GM19328 (cell line): ENCODE measurements at regions not wholly inside any gene's neighbourhood (a gene's known extent, or its start where the extent isn't known, plus 50 kb on each side); places are given as distances from the start of the nearest gene placed in this dataset.

ENCODE experiments used
- ATAC-seq: cut with Tn5 transposase; IDR thresholded peaks from one replicate; pipeline ENCODE4 v1.9.1; 2021; ENCODE audit warnings: mild to moderate bottlenecking, moderate library complexity; ENCODE audit not compliant: unreplicated experiment

DNA sequence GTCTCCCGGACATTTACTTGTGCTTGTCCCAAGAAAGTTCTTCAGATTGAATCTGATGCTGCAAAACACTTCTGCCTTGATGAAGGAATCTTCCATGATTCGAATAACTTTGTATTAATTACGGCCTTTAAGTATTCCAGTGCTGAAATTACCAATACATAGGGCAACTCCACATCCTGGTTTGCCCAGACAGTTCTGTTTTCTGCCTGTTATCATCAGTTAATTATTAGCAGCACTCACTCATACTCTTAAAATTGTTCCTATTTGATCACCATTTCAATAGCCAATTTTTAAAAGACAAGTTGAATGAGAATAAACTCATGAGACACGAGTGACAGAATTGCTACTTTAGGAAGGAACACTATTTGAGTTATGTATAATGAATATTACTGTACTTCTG is 620.7 kb upstream of the ZEB2 start:
- ATAC-seq, result no peak

DNA sequence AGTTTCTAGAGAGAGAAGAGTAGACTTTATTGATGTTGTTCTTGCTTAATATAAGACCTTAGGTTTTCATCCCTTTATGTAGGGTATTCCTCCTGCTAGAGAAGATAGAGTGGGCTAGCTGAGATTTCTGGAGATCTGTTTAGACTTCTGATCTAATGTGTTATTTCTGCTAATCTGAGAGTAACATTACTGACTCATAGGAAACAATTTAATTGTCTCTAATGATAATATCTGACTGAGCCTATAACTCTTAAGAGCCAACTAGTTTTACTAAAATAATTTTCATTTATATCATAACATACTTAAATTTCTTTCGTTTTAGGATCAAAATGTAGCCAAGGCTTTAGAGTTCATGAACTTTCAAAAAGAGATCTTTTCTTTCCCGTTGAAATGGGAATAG is 618.7 kb upstream of the ZEB2 start:
- no peak for ATAC-seq

DNA sequence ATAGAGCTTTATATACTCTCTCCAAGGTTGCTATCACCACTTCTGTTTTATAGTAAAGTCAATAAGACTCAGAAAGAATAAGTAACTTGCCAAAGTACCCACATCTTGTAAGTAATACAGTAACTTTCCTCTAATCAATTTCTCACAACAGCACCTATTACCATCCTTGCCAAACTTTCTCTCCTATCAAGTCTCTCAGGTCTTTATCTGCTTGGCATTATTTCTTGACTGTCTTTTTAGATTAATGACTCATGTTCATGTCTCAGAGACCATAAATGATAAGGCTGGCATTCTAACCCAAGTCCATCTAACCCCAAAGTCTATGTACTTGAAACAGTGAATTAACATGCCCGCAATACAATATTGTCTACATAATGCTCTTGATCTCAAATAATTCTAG is 618.0 kb upstream of the ZEB2 start:
- ATAC-seq, result no peak

DNA sequence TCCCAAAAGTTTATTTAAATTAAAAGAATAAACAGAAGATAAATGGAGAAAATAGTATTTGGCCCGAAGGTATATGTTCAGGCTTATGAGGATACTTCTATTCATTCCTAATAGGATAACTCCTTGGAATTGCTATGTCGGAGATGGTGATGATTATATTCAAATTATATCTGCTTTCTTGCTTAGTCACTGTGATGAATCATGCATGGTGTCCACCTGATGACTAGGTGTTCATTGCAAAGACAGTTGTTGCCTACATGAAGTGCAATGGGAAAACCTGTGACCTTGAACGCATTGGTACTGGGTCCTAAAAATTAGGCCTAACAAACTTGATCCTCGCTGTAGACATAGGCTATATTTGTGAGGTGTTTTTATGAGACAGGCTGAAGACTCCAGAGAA is 617.3 kb upstream of the ZEB2 start:
- ATAC-seq, result no peak

DNA sequence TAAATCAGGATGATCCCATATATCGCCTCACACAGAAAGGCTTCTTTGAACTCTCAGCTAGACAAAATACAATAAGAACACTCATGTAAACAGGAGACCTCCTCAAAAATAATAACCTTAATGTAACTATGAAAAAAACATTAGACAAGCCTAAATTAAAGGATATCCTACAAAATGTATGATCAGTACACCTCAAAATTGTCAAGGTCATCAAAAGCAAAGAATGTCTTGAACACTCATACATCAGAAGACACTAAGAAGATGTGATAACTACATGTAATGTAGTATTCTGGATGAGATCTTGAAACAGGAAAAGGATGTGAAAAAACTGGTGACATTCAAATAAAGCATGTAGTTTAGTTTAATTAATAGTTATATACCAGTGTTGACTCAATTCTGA is 616.8 kb upstream of the ZEB2 start:
- ATAC-seq, result no peak

DNA sequence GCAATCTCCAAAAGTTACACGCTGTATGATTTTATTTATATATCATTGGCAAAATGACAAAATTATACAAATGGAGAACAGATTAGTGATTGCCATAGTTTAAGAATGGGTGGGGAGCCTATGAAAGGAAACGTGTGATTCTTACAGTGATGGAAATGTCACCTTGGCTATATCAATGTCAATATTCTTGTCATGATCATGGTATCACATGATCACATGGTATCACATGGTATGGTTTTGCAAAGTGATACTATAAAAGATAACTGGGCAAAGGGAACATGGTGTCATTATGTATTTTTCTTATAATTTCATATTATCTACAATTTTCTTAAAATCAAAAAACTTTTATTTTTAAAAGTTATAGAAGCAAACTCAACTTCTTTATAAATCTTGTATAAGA is 606.2 kb upstream of the ZEB2 start:
- no peak for ATAC-seq

DNA sequence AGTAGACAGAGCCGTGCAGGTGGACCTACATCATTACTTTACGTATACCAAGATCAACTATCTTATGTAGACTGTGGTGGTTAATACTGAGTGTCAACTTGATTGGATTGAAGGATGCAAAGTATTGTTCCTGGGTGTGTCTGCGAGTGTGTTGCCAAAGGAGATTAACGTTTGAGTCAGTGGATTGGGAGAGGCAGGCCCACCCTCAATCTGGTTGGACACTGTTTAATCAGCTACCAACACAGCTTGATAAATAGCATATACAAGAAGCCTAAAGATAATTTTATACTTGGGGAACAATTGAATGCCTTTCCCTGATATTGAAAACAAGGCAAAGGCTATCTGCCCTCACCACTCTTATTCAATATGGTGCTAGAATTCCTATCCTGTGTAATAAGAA is 604.2 kb upstream of the ZEB2 start:
- no peak for ATAC-seq

DNA sequence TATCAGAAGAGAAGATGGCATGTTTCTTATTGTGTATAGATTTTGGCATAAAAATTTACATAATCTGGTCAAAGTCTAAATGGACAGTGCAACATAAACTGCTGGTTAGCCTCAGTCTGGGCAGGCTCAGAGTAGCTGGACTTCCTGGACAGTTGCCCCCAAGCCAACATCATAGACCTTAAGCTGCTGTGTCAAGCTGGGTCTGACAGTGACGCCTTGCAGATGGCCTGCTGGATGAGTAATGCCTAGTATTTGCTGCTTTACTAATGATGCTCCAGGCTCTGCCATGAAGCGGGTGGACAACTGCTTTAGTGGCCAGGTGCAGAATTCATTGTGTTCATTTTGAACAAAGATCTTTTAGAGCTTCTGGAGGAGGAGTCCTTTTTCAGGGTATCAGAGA is 603.7 kb upstream of the ZEB2 start:
- ATAC-seq, result no peak

DNA sequence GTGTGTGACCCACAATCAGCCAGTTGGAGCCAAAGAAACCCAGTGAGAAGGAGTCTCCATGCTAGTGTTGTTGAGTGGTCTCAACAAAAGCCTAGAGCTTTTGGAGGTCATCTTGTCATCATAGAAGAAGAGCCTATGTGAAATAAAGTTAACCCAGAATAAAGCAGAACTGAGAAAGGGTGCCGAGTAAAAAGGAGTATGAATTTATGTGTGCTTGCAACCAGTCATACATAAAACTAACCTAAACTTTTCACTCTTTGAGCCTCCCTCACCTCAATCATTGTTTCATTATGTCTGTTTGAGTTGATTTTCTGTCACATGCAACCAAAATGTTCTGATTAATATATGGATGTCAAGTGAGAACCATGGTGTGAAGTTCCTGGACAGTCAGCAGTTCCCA is 599.3 kb upstream of the ZEB2 start:
- ATAC-seq, result no peak

DNA sequence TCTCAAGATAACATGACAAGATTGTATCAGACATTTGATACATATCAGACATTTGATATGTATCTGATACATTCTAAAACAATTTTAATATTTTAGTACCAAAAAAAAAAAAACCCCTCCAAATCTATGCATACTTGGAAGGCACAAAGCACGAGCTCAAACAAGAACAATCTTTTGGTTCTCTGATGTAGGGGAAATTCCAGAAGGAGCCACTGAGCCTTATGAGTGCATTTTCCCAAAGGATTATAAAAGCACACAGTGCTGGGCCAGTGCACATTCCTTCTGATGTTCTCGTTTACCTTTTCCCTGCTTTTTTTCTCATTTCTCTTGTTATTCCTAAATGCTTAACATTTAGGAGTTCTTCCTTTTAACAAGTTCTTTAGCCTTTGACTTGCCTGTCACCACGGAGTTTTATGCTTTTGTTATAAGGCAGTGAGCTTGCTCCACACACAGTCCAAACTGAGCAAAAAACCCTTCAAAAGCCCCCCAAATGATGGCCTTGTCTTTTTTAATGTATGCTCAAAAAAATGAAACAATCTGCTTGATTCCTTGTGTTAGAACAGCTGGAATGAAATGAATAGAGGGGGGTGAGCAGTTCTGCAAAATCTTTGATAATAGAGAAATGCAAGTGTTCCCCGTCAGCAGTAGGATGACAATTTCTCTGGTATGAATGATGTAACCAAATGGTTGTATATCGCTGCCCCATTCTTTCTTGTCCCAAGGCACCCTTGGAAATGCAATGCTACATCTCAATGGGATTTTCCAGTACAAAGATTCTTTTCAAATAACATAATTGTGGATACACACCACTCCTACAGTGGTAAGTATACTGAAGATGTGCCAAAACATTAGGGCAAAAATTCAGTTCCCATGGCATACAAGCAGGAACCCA is 597.2 kb upstream of the ZEB2 start:
- no peak for ATAC-seq

DNA sequence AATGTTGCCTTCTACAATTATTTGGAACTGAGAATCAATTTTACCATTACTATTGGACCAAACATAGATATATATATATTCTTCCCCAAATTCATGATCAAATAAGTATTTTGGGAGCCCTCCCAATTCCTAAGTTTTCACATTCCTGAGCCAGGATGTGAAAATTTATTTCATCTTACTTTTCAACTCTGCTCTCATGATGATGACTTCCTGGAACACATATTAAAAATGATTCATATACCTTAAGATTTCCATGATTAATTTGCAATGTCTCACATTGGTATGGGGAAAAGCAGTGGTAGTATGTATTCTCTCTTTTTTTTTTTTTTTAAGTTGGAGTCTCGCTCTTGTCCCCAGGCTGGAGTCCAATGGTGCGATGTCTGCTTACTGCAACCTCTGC is 596.1 kb upstream of the ZEB2 start:
- ATAC-seq, result no peak

DNA sequence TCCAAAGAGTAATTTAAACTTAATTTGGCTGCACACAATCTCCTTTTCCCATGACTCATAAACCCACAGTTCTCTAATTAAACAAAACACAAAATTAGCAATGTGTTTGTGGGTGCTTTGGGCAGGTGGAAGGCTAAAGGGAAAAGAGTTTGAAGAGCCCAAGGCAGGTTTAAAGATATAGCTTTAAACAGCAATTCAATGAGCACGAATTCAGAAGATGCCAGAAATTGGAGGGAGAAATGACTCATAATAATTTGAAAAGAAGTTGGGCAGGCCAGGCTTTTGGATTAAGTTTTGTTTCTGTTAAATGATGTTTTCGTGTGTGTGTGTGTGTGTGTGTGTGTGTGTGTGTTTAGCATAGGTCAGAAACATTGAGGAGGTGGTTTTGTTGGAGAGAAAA is 594.8 kb upstream of the ZEB2 start:
- no peak for ATAC-seq

DNA sequence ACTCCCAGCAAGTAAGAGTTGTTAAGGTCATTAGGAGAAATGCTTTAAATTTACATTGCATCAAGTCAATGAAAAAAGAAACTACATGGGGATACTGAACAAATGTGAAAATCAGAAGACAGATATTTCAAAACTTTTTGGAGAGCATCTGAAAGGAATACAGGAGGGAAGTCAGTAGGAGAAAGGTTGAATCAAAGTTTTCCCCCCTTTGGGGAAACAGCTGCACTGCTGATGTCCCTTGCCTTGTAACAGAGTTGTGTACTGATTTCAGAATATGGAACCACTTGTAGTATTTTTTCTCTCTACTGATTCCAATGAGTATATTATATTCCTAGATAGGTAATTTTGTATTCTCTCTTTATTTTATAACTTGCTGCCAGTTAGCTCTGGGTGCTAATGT is 592.5 kb upstream of the ZEB2 start:
- no peak for ATAC-seq

DNA sequence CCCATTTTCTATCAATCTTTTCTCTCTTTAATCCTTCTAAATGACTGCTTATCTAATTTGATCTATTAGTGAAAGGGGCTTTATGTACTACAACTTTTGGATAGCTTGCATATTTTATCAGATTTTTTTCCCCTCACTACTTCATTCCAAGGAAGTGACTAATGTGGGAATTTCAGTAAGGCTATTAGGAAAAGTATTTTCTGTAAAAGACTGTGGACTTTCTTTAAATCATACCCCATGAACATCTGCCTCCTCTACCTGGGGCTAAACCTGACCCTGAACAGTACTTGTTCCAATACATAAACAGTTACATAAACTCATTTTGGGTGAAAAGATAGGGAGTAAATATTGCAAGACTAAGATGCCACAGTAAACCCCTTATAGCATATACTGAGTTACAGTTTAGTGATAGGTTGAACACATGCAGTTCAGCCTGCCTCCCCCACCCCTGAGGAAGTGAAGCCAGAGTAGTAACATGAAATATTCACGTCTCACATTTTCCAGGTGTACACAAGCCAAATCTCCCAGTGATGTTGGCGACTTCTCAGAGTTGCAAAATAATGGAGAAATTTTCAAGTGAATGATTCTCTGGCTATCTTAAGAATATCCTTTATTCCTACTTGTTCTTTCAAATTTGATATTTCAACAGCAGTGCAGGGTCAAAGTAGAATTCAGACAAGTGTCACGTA is 590.9 kb upstream of the ZEB2 start:
- ATAC-seq, result no peak

DNA sequence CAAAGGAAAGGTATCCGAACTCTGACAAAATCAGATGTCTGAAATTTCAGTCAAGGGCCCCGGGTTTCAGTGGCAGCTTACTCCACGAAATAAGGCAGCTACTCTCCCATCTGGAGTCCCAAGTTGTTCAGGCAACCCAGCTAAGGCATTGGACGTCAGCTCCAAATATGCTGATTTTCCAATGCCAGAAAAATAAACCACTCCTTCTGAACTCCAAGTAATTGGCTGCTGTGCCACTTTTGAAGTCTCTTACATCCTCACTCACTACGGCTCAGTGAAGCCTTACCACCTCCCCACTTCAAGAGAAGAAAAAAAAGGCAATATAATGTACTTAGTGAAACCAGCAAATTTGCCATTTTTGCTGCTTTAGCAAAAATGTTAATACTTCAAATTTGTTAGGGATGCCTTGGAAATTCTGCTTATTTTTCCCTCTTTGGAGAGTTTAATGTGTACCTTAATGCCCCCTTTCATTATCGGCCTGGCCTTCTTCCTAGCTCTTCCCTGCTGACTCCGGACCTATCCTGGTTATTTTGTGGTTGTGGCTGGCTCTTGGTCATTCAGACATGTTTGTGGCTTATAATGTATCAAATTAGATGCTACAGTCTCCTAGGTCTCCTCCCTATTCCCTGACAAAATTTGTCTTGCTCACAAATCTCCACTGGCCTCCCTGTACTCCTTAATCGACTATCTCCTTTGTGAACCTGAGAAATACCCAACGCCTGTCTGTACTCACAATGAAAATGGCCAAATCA is 589.2 kb upstream of the ZEB2 start:
- ATAC-seq, result no peak

DNA sequence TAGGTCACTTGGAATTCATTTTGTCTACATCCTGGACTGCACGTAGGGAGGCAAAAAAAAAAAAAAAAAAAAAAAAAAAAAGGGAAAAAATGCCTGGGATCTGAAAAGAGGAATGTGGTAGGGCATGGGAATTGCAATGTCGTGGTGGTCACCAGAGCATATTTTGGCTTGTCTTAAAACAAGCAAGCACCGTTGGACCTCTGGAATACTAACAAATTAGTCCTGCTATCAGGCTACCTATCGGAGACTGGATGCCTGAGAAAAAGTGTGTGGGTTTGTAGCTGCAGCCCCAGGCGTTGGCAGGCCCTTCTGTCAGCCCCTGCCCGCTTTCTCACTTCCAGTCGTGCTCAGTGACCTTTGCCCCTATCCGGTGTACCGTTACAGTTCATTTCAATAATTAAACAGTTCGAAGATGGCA is 588.5 kb upstream of the ZEB2 start:
- ATAC-seq, result no peak

DNA sequence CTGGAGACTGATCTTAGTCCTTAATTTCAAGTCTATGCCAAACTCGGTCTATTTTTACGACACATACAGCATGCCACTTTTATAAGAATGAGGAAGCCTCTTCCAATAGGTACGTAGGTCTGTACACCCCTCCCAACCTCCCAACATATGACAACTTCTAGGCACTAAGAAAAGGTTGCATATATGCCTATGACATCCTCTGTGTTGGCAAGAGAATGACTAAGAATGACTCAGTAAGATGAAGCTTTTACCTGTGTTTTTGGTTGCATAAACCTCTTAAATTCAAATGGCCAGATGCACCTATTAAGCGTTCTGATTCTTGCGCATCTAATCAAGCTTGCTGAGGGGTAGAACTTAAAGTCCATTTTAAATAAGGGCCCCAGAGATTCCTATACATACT is 586.4 kb upstream of the ZEB2 start:
- no peak for ATAC-seq

DNA sequence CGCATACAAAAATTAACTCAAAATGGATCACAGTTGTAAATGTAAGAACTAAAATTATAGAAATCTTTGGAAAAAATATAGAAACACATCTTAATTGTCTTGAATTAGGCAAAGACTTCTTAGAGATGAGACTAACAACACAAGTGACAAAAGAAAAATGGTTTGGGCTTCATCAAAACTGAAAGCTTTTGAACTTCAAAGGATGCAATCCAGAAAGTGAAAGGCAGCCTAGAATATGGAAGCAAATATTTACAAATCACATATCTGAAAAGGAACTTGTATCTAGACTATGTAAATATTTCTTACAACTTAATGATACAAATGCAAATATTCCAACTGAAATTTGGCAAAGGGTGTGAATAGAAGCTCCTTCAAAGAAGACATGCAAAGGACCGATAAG is 582.8 kb upstream of the ZEB2 start:
- no peak for ATAC-seq

DNA sequence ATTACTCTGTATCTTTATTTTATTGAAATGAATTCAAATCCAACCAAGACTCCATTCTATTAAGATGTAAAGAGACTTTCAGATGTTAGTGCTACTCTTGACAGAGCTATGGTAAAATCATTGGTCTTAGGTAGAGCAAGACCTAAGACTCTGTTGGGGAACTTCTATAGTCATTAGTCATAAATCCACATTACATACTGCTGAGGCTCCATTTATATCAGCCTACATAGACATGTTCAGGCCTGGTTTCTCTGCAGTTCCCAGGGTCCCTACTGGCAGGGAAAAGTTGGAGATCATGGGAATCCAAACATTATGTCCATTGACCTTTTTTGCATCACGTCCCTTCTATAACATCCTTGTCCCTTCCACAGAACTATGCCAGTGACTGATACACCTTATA is 580.4 kb upstream of the ZEB2 start:
- no peak for ATAC-seq

DNA sequence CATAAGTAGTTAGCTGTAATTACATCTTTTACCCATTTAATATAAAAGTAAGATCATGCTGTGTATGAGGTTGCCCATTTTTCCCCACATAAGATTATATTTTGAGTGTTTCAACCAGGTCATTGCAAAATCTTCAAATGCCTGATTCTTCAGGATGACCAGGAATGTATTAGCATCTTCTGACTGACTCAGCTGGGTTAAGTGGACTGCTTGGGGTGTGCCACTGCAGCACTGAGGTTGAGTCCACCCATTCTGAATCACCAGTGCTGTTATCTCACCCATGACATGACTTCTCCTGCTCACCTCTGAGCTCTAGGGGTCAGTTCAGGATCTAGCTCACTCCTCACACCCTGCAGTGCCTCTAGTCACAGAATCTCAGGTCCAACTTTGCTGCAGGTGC is 576.7 kb upstream of the ZEB2 start:
- ATAC-seq, result no peak

DNA sequence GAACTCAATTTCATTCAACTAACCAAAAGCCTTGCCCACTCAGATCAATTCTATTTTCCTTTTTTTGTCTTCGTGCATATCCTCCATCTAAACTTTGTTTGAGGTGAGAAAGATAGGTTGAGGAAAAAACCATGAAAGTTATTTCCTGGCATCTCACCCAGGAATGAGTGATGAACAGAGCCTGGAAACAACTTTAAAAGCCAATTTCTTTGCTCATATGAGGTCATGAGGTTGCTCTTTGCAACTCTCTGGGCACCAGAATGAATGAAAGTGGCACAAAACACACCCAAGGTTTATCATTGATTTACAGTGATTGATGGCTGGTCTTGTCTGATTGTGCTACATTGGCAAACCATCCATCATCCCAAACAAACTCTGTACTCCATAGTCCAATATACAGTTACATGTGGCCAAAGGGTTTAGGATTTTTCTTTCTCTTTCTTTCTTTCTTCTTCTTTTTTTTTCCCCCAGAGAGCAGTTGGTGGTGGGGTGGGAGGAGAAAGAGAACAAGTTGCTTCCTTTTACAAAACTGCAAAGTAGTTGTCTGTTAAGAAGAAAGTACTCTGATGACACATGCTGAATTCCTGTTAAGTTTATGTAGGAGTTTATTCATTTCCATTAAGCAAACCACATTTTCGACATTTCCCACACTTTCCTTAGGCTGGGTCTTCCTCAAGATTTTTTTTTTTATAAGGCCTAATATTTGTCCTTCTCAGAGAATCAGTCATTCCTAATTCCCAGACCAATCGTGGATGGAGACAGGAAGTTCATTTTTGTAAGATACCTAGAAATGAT is 575.9 kb upstream of the ZEB2 start:
- ATAC-seq, result no peak
